GM19452 (cell line): ENCODE measurements at regions not wholly inside any gene's neighbourhood (a gene's known extent, or its start where the extent isn't known, plus 50 kb on each side); places are given as distances from the start of the nearest gene placed in this dataset.
A peak's percentile ranks its signal among the peaks of the same experiment; 100 is the strongest.

Experiments
- ATAC-seq: cut with Tn5 transposase; IDR thresholded peaks from one replicate; pipeline ENCODE4 v1.9.1; 2021; ENCODE audit not compliant: unreplicated experiment

GRCh38 chr6:144989319-144990107, 704.4 kb downstream of the UTRN start:
- no peak for ATAC-seq

GRCh38 chr6:144990784-144991183, 705.6 kb downstream of the UTRN start:
- ATAC-seq, result no peak

GRCh38 chr6:144993870-144994269, 708.7 kb downstream of the UTRN start:
- no peak for ATAC-seq

- no peak for ATAC-seq
These were observed 712.9 kb downstream of the UTRN start for GRCh38 chr6:144997996-144998395.

- no peak for ATAC-seq
These were observed 714.0 kb downstream of the UTRN start for GRCh38 chr6:144999127-144999526.

- no peak for ATAC-seq
These were observed 718.0 kb downstream of the UTRN start for GRCh38 chr6:145003145-145003544.

GRCh38 chr6:145006914-145007313, 721.8 kb downstream of the UTRN start:
- ATAC-seq, result no peak

- no peak for ATAC-seq
These were observed 723.6 kb downstream of the UTRN start for GRCh38 chr6:145008715-145009114.

- ATAC-seq, result no peak
These were observed 724.6 kb downstream of the UTRN start for GRCh38 chr6:145009711-145010110.

GRCh38 chr6:145012039-145012662, 723.2 kb downstream of the EPM2A start:
- no peak for ATAC-seq

GRCh38 chr6:145015739-145016558, 719.4 kb downstream of the EPM2A start:
- ATAC-seq, result peak; percentile 93

- ATAC-seq, result no peak
These were observed 718.3 kb downstream of the EPM2A start for GRCh38 chr6:145017051-145017450.

GRCh38 chr6:145017516-145017915, 717.8 kb downstream of the EPM2A start:
- ATAC-seq, result no peak

- no peak for ATAC-seq
These were observed 717.3 kb downstream of the EPM2A start for GRCh38 chr6:145018027-145018426.

GRCh38 chr6:145020114-145020513, 715.2 kb downstream of the EPM2A start:
- ATAC-seq, result no peak

GRCh38 chr6:145020543-145020942, 714.8 kb downstream of the EPM2A start:
- ATAC-seq, result no peak

GRCh38 chr6:145022199-145022796, 713.0 kb downstream of the EPM2A start:
- no peak for ATAC-seq

- no peak for ATAC-seq
These were observed 712.1 kb downstream of the EPM2A start for GRCh38 chr6:145023116-145023726.

GRCh38 chr6:145025488-145025887, 709.8 kb downstream of the EPM2A start:
- no peak for ATAC-seq

- no peak for ATAC-seq
These were observed 709.0 kb downstream of the EPM2A start for GRCh38 chr6:145026267-145026679.
